Mesendoderm (in vitro differentiated cells): ENCODE measurements at regions not wholly inside any gene's neighbourhood (a gene's known extent, or its start where the extent isn't known, plus 50 kb on each side); places are given as distances from the start of the nearest gene placed in this dataset.

Source experiments
- DNase-seq: peaks from one replicate; pipeline ENCODE4 v3.0.0; 2013
- H2AK5ac ChIP-seq: 2 replicates; pipeline ENCODE4 v1.6.1; 2013; ENCODE audit warnings: low read length, inconsistent platforms
- H2BK120ac ChIP-seq: 2 replicates; pipeline ENCODE4 v1.6.1; 2013; ENCODE audit warnings: low read depth, mild to moderate bottlenecking, low read length, moderate library complexity, mixed read lengths
- H2BK15ac ChIP-seq: replicated peaks from 2 replicates; pipeline ENCODE4 v1.6.1; 2013; ENCODE audit warnings: low read depth, mild to moderate bottlenecking, moderate library complexity
- H2BK5ac ChIP-seq: 2 replicates; pipeline ENCODE4 v1.6.1; 2013; ENCODE audit warnings: low read length, inconsistent platforms
- H3K18ac ChIP-seq: 2 replicates; pipeline ENCODE4 v1.6.1; 2013; ENCODE audit warnings: mild to moderate bottlenecking, low read length, mixed read lengths
- H3K23ac ChIP-seq: one replicate; pipeline ENCODE4 v1.6.1; 2013; ENCODE audit warnings: low read length
- H3K27ac ChIP-seq: 2 replicates; pipeline ENCODE4 v1.5.1; 2013; ENCODE audit warnings: low read depth, mild to moderate bottlenecking, inconsistent platforms, low read length, moderate library complexity
- H3K27me3 ChIP-seq: 2 replicates; pipeline ENCODE4 v1.6.1; 2013; ENCODE audit warnings: low read length, control low read depth, mild to moderate bottlenecking, inconsistent platforms; ENCODE audit not compliant: insufficient read depth, poor library complexity
- H3K36me3 ChIP-seq: 2 replicates; pipeline ENCODE4 v1.6.1; 2013; ENCODE audit warnings: low read length, inconsistent platforms; ENCODE audit not compliant: control insufficient read depth, insufficient read depth
- H3K4ac ChIP-seq: one replicate; pipeline ENCODE4 v1.6.1; 2013; ENCODE audit warnings: low read depth, mild to moderate bottlenecking, low read length, moderate library complexity
- H3K4me1 ChIP-seq: 2 replicates; pipeline ENCODE4 v1.6.1; 2013; ENCODE audit warnings: low read depth, low read length, inconsistent platforms; ENCODE audit not compliant: control insufficient read depth
- H3K4me2 ChIP-seq: 2 replicates; pipeline ENCODE4 v1.6.1; 2013; ENCODE audit warnings: low read length
- H3K4me3 ChIP-seq: 2 replicates; pipeline ENCODE4 v1.5.1; 2013; ENCODE audit warnings: mild to moderate bottlenecking, low read length
- H3K56ac ChIP-seq: one replicate; pipeline ENCODE4 v1.6.1; 2013; ENCODE audit warnings: low read length
- H3K79me1 ChIP-seq: 2 replicates; pipeline ENCODE4 v1.6.1; 2013; ENCODE audit warnings: low read length, inconsistent platforms
- H3K79me2 ChIP-seq: 2 replicates; pipeline ENCODE4 v1.6.1; 2013; ENCODE audit warnings: mild to moderate bottlenecking, low read length; ENCODE audit not compliant: control insufficient read depth, insufficient read depth
- H3K9ac ChIP-seq: 2 replicates; pipeline ENCODE4 v1.6.1; 2013; ENCODE audit warnings: low read length, inconsistent platforms
- H4K5ac ChIP-seq: one replicate; pipeline ENCODE4 v1.6.1; 2013; ENCODE audit warnings: low read length
- H4K8ac ChIP-seq: one replicate; pipeline ENCODE4 v1.6.1; 2013; ENCODE audit warnings: low read depth, mild to moderate bottlenecking, control low read depth, low read length, moderate library complexity
- WGBS: extraction: QIAGEN DNeasy Blood & Tissue Kit; methylation state at CpG from one replicate; pipeline ENCODE4 v1.1.7; 2013; ENCODE audit warnings: low lambda C conversion rate, missing lambda C conversion rate; ENCODE audit not compliant: insufficient coverage; ENCODE audit errors: extremely low coverage; 5-methylcytosine and 5-hydroxymethylcytosine counted together

DNA sequence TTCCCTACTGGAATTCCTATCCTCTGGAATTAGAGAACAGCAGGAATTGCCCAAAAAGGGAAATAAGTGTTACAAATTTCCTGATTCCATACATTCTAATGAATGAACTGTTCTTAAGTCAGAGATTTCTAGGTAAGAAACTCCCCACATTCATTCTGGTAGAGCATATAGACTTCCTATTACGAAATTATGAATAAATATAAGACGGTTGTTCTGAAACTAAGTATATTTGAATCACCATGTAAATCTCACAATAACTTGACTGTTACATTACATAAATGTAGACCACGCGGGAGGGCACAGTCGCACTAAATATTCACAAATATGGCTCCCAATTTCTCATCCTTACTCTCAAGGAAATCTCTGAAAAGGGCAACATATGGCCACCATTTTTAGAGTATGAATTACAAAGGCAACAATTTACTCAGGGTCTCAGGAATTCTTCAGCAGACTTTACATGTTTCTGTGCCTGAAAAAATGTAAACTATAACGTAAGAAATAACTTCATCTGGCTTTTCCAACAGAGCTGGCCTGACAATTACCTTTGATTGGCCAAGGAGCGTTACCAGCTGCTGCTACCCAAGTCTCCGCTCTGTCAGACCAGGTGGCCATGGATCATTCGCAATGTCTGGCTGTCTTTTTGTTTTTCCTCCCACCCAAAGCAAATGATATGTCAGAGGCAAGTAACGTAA, 115.8 kb downstream of the MPP7 start:
- no peak overlapping the region for H4K5ac ChIP-seq
- H3K9ac ChIP-seq: no peak overlapping the region
- H4K8ac ChIP-seq: no peak overlapping the region
- no peak overlapping the region for H3K4me2 ChIP-seq
- H3K56ac ChIP-seq: no peak overlapping the region
- no peaks in the 10 kb centered on the region for H3K27me3 ChIP-seq
- H3K79me1 ChIP-seq: no peaks in the 10 kb centered on the region
- no peak for DNase-seq
- no peak overlapping the region for H2BK5ac ChIP-seq
- no CpG with 5 or more reads among the region's 10 CpGs for WGBS
- no peaks in the 10 kb centered on the region for H3K4me1 ChIP-seq
- H2BK120ac ChIP-seq: no peak overlapping the region
- no peaks in the 10 kb centered on the region for H3K36me3 ChIP-seq
- H3K23ac ChIP-seq: no peak overlapping the region
- no peak overlapping the region for H3K4ac ChIP-seq
- no peak overlapping the region for H2BK15ac ChIP-seq
- H2AK5ac ChIP-seq: no peak overlapping the region
- H3K27ac ChIP-seq: no peak overlapping the region
- no peak overlapping the region for H3K18ac ChIP-seq
- H3K79me2 ChIP-seq: no peaks in the 10 kb centered on the region
- no peak overlapping the region for H3K4me3 ChIP-seq

DNA sequence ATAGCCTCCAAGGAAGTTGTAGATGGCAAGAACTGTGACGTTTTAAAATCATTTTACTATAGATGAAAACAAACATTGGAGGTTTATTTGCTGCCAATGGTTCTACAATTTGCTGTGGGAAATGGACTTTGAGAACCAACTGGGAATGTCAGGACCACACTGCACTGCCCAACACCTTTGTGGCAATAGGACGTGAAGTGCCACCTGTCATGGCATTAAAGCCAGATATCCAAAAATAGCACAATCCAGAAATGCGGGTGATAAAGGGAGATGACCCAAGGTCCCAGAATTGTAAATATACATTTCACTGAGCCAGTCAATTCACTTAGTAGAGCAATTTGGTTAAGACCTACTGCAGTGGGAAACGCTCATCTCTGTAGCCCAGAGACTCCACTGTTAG, 116.4 kb downstream of the MPP7 start:
- Histone ChIP-seq H3K79me2 (no peaks in the 10 kb centered on the region), H3K56ac (no peak overlapping the region), H3K36me3 (no peaks in the 10 kb centered on the region), H3K27me3 (no peaks in the 10 kb centered on the region), H2BK5ac (no peak overlapping the region), H2BK120ac (no peak overlapping the region), H2BK15ac (no peak overlapping the region), H3K4ac (no peak overlapping the region), H4K8ac (no peak overlapping the region), H3K4me3 (no peak overlapping the region), H3K23ac (no peak overlapping the region), H2AK5ac (no peak overlapping the region), H3K4me1 (no peaks in the 10 kb centered on the region), H3K9ac (no peak overlapping the region), H3K27ac (no peak overlapping the region), H3K18ac (no peak overlapping the region), H4K5ac (no peak overlapping the region), H3K4me2 (no peak overlapping the region), H3K79me1 (no peaks in the 10 kb centered on the region)
- no peak for DNase-seq
- WGBS: no CpG with 5 or more reads among the region's 4 CpGs

DNA sequence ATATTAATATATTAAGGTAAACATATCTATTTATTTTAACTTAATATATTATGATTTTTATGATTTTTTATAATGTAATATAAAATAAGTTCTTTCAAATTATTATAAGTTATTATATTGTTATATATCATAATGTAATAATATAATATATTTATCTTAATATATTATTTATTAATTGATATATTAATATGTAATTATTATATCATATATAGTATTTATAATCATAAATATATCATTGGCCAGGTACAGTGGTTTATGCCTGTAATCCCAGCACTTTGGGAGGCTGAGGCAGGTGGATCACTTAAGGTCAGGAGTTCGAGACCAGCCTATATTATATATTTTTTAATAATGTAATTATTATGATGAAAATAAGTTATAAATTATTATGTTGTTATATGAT, 118.1 kb downstream of the MPP7 start:
- no peaks in the 10 kb centered on the region for H3K27me3 ChIP-seq
- H3K4me3 ChIP-seq: no peak overlapping the region
- DNase-seq: no peak
- H3K4ac ChIP-seq: no peak overlapping the region
- H3K79me1 ChIP-seq: no peaks in the 10 kb centered on the region
- H3K36me3 ChIP-seq: no peaks in the 10 kb centered on the region
- H2BK15ac ChIP-seq: no peak overlapping the region
- no peak overlapping the region for H3K9ac ChIP-seq
- WGBS: no CpG with 5 or more reads among the region's 1 CpG
- no peaks in the 10 kb centered on the region for H3K79me2 ChIP-seq
- no peak overlapping the region for H4K8ac ChIP-seq
- H4K5ac ChIP-seq: no peak overlapping the region
- no peak overlapping the region for H2AK5ac ChIP-seq
- no peak overlapping the region for H3K4me2 ChIP-seq
- no peak overlapping the region for H3K27ac ChIP-seq
- H3K56ac ChIP-seq: no peak overlapping the region
- no peak overlapping the region for H2BK5ac ChIP-seq
- no peak overlapping the region for H2BK120ac ChIP-seq
- no peak overlapping the region for H3K23ac ChIP-seq
- H3K4me1 ChIP-seq: no peaks in the 10 kb centered on the region
- H3K18ac ChIP-seq: no peak overlapping the region

DNA sequence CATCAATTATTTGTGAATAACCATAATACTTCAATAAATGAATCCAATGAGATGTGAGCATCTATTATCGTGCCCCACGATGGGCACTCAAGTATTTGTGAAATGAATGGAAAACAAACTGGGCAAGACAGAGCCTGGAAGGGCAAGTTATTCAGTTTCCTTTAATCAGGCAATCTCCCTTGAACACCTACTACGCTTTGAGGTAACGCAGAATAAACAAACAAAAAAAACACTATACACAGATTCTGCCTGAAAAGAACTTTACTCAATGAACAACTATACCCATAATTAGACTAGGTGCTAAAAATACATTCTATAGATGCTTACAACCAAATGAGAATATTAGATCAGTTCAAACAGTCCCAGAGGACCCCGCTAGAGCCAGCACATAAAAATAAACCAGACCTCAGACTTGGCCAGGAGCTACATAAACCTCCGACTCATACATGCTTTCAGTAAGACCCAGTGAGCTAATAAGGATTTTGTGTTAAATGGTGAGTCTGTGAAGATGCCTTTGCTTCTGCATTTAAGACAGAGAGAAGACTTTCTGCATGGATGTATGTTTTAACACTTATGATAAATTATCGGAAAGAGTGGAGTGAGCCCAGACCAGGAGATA, 121.3 kb downstream of the MPP7 start:
- H3K4me3 ChIP-seq: no peak overlapping the region
- H4K5ac ChIP-seq: no peak overlapping the region
- H3K36me3 ChIP-seq: no peaks in the 10 kb centered on the region
- H3K23ac ChIP-seq: no peak overlapping the region
- no peak overlapping the region for H3K9ac ChIP-seq
- H3K27ac ChIP-seq: no peak overlapping the region
- H3K79me1 ChIP-seq: no peaks in the 10 kb centered on the region
- H2BK120ac ChIP-seq: no peak overlapping the region
- H3K56ac ChIP-seq: no peak overlapping the region
- H3K27me3 ChIP-seq: no peaks in the 10 kb centered on the region
- no peaks in the 10 kb centered on the region for H3K79me2 ChIP-seq
- no peaks in the 10 kb centered on the region for H3K4me1 ChIP-seq
- H2BK15ac ChIP-seq: no peak overlapping the region
- H2BK5ac ChIP-seq: no peak overlapping the region
- no peak overlapping the region for H4K8ac ChIP-seq
- DNase-seq: no peak
- H3K4ac ChIP-seq: no peak overlapping the region
- no peak overlapping the region for H3K4me2 ChIP-seq
- H3K18ac ChIP-seq: no peak overlapping the region
- WGBS: no CpG with 5 or more reads among the region's 7 CpGs
- no peak overlapping the region for H2AK5ac ChIP-seq

DNA sequence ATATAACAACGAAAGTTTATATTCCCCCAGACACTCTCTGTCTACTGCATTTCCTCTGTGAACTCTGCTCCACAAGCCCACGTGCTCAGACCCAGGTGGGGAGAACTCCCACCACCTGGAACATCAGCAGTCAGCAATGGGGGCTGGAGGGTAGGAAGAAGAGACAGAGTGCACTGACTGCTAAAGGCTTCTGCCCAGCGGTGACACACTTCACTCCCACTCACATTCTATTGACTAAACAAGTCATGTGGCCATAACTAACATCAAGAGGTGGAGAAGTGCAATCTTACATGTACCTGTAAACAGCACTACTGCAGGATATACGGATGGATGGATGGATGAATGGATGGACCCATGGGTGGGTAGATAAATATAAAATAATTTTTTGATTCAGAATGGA, 122.2 kb downstream of the MPP7 start:
- DNase-seq: no peak
- Histone ChIP-seq H2BK5ac (no peak overlapping the region), H3K18ac (no peak overlapping the region), H3K4ac (no peak overlapping the region), H3K23ac (no peak overlapping the region), H3K27me3 (no peaks in the 10 kb centered on the region), H3K79me2 (no peaks in the 10 kb centered on the region), H3K36me3 (no peaks in the 10 kb centered on the region), H3K56ac (no peak overlapping the region), H4K8ac (no peak overlapping the region), H3K4me2 (no peak overlapping the region), H3K9ac (no peak overlapping the region), H4K5ac (no peak overlapping the region), H3K4me3 (no peak overlapping the region), H2AK5ac (no peak overlapping the region), H2BK15ac (no peak overlapping the region), H2BK120ac (no peak overlapping the region), H3K27ac (no peak overlapping the region), H3K4me1 (no peaks in the 10 kb centered on the region), H3K79me1 (no peaks in the 10 kb centered on the region)
- no CpG with 5 or more reads among the region's 4 CpGs for WGBS

DNA sequence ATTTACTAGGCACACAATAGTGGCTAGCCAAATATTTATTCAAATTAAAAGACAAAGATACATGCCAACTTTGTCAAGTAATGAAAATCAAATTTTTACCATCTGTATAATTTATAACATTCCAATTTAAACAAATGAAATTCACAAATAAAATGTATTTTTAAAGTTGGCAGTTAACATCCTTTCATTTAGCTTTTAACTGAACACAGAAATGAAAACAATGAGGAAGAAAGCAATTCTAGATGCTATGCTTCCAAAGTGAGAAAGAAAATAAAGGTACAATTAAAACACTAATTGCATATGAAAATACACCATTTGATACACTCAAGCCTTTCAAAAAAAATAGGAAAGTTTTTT, 123.1 kb downstream of the MPP7 start:
- Histone ChIP-seq H3K9ac (no peak overlapping the region), H2BK120ac (no peak overlapping the region), H3K79me2 (no peaks in the 10 kb centered on the region), H3K36me3 (no peaks in the 10 kb centered on the region), H3K4me1 (no peaks in the 10 kb centered on the region), H3K18ac (no peak overlapping the region), H3K27me3 (no peaks in the 10 kb centered on the region), H3K79me1 (no peaks in the 10 kb centered on the region), H2BK5ac (no peak overlapping the region), H3K27ac (no peak overlapping the region), H2AK5ac (no peak overlapping the region), H3K4me2 (no peak overlapping the region), H3K4me3 (no peak overlapping the region), H2BK15ac (no peak overlapping the region), H3K56ac (no peak overlapping the region), H4K5ac (no peak overlapping the region), H3K23ac (no peak overlapping the region), H3K4ac (no peak overlapping the region), H4K8ac (no peak overlapping the region)
- no peak for DNase-seq
